ENCODE measurements at regions not wholly inside any gene's neighbourhood (a gene's known extent, or its start where the extent isn't known, plus 50 kb on each side); places are given as distances from the start of the nearest gene placed in this dataset.

- H3K36me3 ChIP-seq (ENCODE audit: insufficient read depth, low read length) = no peaks in the 10 kb centered on the region
- H3K4me2 ChIP-seq (ENCODE audit: insufficient read depth, low read length) = no peak overlapping the region
- no peak overlapping the region for H3K4me3 ChIP-seq (ENCODE audit: insufficient read depth, low read length)
- no peak for DNase-seq (ENCODE audit: insufficient read length, low spot score, missing footprints)
- no peaks in the 10 kb centered on the region for H3K79me2 ChIP-seq (ENCODE audit: insufficient read depth, low read length)
- no peak overlapping the region for H3K27ac ChIP-seq (ENCODE audit: low read depth, low read length)
- H2AFZ ChIP-seq (ENCODE audit: low read length) = no peak overlapping the region
- H3K9me3 ChIP-seq (ENCODE audit: low read depth, low read length) = no peaks in the 10 kb centered on the region
- H3K27me3 ChIP-seq (ENCODE audit: insufficient read depth, low read length) = no peaks in the 10 kb centered on the region
- TF ChIP-seq CTCF (IDR thresholded peaks at IDR 0.05; ENCODE audit: extremely low read depth, low read depth, low read length) = no peak
- H4K20me1 ChIP-seq (ENCODE audit: insufficient read depth, low read length) = no peaks in the 10 kb centered on the region
- H3K4me1 ChIP-seq (ENCODE audit: insufficient read depth, low read length) = no peaks in the 10 kb centered on the region
Measured at GRCh38 chr7:49119706-49120105, 195.4 kb downstream of the CDC14C start.

GRCh38 chr7:49125246-49125645 is 200.9 kb downstream of the CDC14C start:
- H3K36me3 ChIP-seq (ENCODE audit: insufficient read depth, low read length) = no peaks in the 10 kb centered on the region
- no peaks in the 10 kb centered on the region for H3K4me1 ChIP-seq (ENCODE audit: insufficient read depth, low read length)
- TF ChIP-seq CTCF (IDR thresholded peaks at IDR 0.05; ENCODE audit: extremely low read depth, low read depth, low read length) = no peak
- H4K20me1 ChIP-seq (ENCODE audit: insufficient read depth, low read length) = no peaks in the 10 kb centered on the region
- no peaks in the 10 kb centered on the region for H3K79me2 ChIP-seq (ENCODE audit: insufficient read depth, low read length)
- no peaks in the 10 kb centered on the region for H3K27me3 ChIP-seq (ENCODE audit: insufficient read depth, low read length)
- DNase-seq (ENCODE audit: insufficient read length, low spot score, missing footprints) = no peak
- no peak overlapping the region for H3K4me2 ChIP-seq (ENCODE audit: insufficient read depth, low read length)
- H3K27ac ChIP-seq (ENCODE audit: low read depth, low read length) = no peak overlapping the region
- no peak overlapping the region for H2AFZ ChIP-seq (ENCODE audit: low read length)
- no peak overlapping the region for H3K4me3 ChIP-seq (ENCODE audit: insufficient read depth, low read length)
- H3K9me3 ChIP-seq (ENCODE audit: low read depth, low read length) = no peaks in the 10 kb centered on the region

GRCh38 chr7:49127359-49127913 is 203.1 kb downstream of the CDC14C start:
- H3K27me3 ChIP-seq (ENCODE audit: insufficient read depth, low read length) = no peaks in the 10 kb centered on the region
- no peak overlapping the region for H2AFZ ChIP-seq (ENCODE audit: low read length)
- no peak for DNase-seq (ENCODE audit: insufficient read length, low spot score, missing footprints)
- H3K4me2 ChIP-seq (ENCODE audit: insufficient read depth, low read length) = no peak overlapping the region
- no peaks in the 10 kb centered on the region for H4K20me1 ChIP-seq (ENCODE audit: insufficient read depth, low read length)
- H3K4me1 ChIP-seq (ENCODE audit: insufficient read depth, low read length) = no peaks in the 10 kb centered on the region
- H3K79me2 ChIP-seq (ENCODE audit: insufficient read depth, low read length) = no peaks in the 10 kb centered on the region
- H3K36me3 ChIP-seq (ENCODE audit: insufficient read depth, low read length) = no peaks in the 10 kb centered on the region
- no peaks in the 10 kb centered on the region for H3K9me3 ChIP-seq (ENCODE audit: low read depth, low read length)
- no peak overlapping the region for H3K27ac ChIP-seq (ENCODE audit: low read depth, low read length)
- no peak for TF ChIP-seq CTCF (IDR thresholded peaks at IDR 0.05; ENCODE audit: extremely low read depth, low read depth, low read length)
- H3K4me3 ChIP-seq (ENCODE audit: insufficient read depth, low read length) = no peak overlapping the region

GRCh38 chr7:49137978-49138377 is 213.6 kb downstream of the CDC14C start:
- Histone ChIP-seq H3K27ac (ENCODE audit: low read depth, low read length) (no peak overlapping the region), H3K36me3 (ENCODE audit: insufficient read depth, low read length) (no peaks in the 10 kb centered on the region), H3K79me2 (ENCODE audit: insufficient read depth, low read length) (no peaks in the 10 kb centered on the region), H3K9me3 (ENCODE audit: low read depth, low read length) (no peaks in the 10 kb centered on the region), H3K4me3 (ENCODE audit: insufficient read depth, low read length) (no peak overlapping the region), H3K4me2 (ENCODE audit: insufficient read depth, low read length) (no peak overlapping the region), H3K27me3 (ENCODE audit: insufficient read depth, low read length) (no peaks in the 10 kb centered on the region), H3K4me1 (ENCODE audit: insufficient read depth, low read length) (no peaks in the 10 kb centered on the region), H2AFZ (ENCODE audit: low read length) (no peak overlapping the region), H4K20me1 (ENCODE audit: insufficient read depth, low read length) (no peaks in the 10 kb centered on the region)
- TF ChIP-seq CTCF (IDR thresholded peaks at IDR 0.05; ENCODE audit: extremely low read depth, low read depth, low read length) = no peak
- no peak for DNase-seq (ENCODE audit: insufficient read length, low spot score, missing footprints)
